GM12892 (cell line): ENCODE measurements at regions not wholly inside any gene's neighbourhood (a gene's known extent, or its start where the extent isn't known, plus 50 kb on each side); places are given as distances from the start of the nearest gene placed in this dataset.

Experiments used
- POLR2A ChIP-seq: IDR thresholded peaks from 2 replicates; pipeline ENCODE4 v1.6.1; 2011; ENCODE audit warnings: low read depth, low read length, control low read depth
- POLR2AphosphoS5 ChIP-seq: IDR thresholded peaks from 2 replicates; pipeline ENCODE4 v1.6.1; 2011; ENCODE audit warnings: low read depth, low read length, control low read depth

DNA sequence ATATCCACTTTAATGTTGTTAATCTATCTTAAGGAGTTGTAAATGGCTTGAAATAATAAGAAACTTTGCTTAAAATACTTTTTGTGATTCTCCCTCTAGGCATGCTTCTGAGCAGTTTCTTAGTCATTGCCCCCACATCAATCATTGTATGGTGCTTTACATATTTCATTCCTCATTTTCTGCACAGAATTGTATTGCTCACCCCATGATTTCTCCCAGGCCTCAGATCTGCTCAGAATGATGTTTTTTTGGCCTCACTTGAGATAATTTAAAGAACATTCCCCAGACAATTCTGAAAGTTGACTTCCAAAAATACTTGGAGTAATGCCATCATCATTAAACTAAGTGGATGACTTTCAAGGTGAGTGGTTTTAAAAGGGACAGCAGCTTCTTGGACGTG, 82.1 kb upstream of the PRPS1L1 start:
- TF ChIP-seq POLR2AphosphoS5 (no peak), POLR2A (no peak)
